HEK293 (cell line): ENCODE measurements at regions not wholly inside any gene's neighbourhood (a gene's known extent, or its start where the extent isn't known, plus 50 kb on each side); places are given as distances from the start of the nearest gene placed in this dataset.

ENCODE experiments used
- CTCF ChIA-PET: fragments of 350-600 bp; formaldehyde crosslinking; extraction: SDS; loops from one replicate; lab custom pipeline; 2021; ENCODE audit warnings: antibody characterized with exemption; lab: Yijun Ruan, JAX
- POLR2A ChIA-PET: fragments of 300-600 bp; formaldehyde crosslinking; extraction: SDS; loops from one replicate; lab custom pipeline; 2020; ENCODE audit warnings: antibody characterized with exemption, inconsistent platforms; lab: Yijun Ruan, JAX
- H3K27ac ChIP-seq: fragments of 200-500 bp; sonication (Bioruptor generic); 2 replicates; pipeline ENCODE4 v1.5.1; 2014; ENCODE audit warnings: low read depth, low read length, control low read depth, inconsistent platforms; ENCODE audit errors: extremely low read depth
- H3K36me3 ChIP-seq, 2 experiments: fragments of 200-500 bp in 1 of 2; sonication (Bioruptor generic) in 1 of 2; 1 replicate in 1 of 2; 2 replicates in 1 of 2; pipeline ENCODE4 v1.5.1; 2014 to 2017; ENCODE audit warnings: inconsistent platforms in 2 of 2, low read length in 2 of 2; ENCODE audit not compliant: control insufficient read depth in 2 of 2, insufficient read depth in 1 of 2
- H3K4me1 ChIP-seq: fragments of 200-500 bp; sonication (Bioruptor generic); 2 replicates; pipeline ENCODE4 v1.5.1; 2014; ENCODE audit warnings: mild to moderate bottlenecking, low read length, inconsistent platforms; ENCODE audit not compliant: control insufficient read depth, insufficient read depth
- H3K4me3 ChIP-seq: 2 replicates; pipeline ENCODE4 v1.5.1; 2011; ENCODE audit warnings: low read depth, mild to moderate bottlenecking, control low read depth, low read length, moderate library complexity
- H3K9me3 ChIP-seq: fragments of 200-500 bp; sonication (Bioruptor generic); 2 replicates; pipeline ENCODE4 v1.5.1; 2014; ENCODE audit warnings: low read depth, low read length, inconsistent platforms; ENCODE audit not compliant: control insufficient read depth, insufficient read depth
- GLI2 ChIP-seq: fragments of 450-650 bp; formaldehyde crosslinking; IDR thresholded peaks from 2 replicates; pipeline ENCODE4; 2017; ENCODE audit warnings: missing biosample characterization, missing genetic modification characterization, low read depth, borderline replicate concordance
- GLI4 ChIP-seq: fragments of 450-650 bp; formaldehyde crosslinking; IDR thresholded peaks from 2 replicates; pipeline ENCODE4 v1.5.1; 2016; ENCODE audit warnings: missing biosample characterization, missing genetic modification characterization
- KLF7 ChIP-seq: fragments of 450-650 bp; formaldehyde crosslinking; IDR thresholded peaks from 2 replicates; pipeline ENCODE4 v1.5.1; 2016; ENCODE audit warnings: missing biosample characterization, missing genetic modification characterization, borderline replicate concordance
- KLF9 ChIP-seq: fragments of 450-650 bp; formaldehyde crosslinking; IDR thresholded peaks from 2 replicates; pipeline ENCODE4 v1.5.1; 2016; ENCODE audit warnings: missing biosample characterization, missing genetic modification characterization, low read depth
- MZF1 ChIP-seq: fragments of 450-650 bp; formaldehyde crosslinking; IDR thresholded peaks from 2 replicates; pipeline ENCODE4 v1.5.1; 2017; ENCODE audit warnings: missing biosample characterization, missing genetic modification characterization, borderline replicate concordance
- PRDM1 ChIP-seq: fragments of 450-650 bp; formaldehyde crosslinking; IDR thresholded peaks from 2 replicates; pipeline ENCODE4; 2016; ENCODE audit warnings: missing biosample characterization, missing genetic modification characterization
- SCRT1 ChIP-seq: fragments of 450-650 bp; formaldehyde crosslinking; IDR thresholded peaks from 2 replicates; pipeline ENCODE4 v1.5.1; 2016; ENCODE audit warnings: missing biosample characterization, missing genetic modification characterization, borderline replicate concordance
- ZNF132 ChIP-seq: fragments of 450-650 bp; formaldehyde crosslinking; IDR thresholded peaks from 2 replicates; pipeline ENCODE4 v1.5.1; 2017; ENCODE audit warnings: missing biosample characterization, missing genetic modification characterization, borderline replicate concordance
- ZNF140 ChIP-seq: fragments of 450-650 bp; formaldehyde crosslinking; IDR thresholded peaks from 2 replicates; pipeline ENCODE4 v1.5.1; 2016; ENCODE audit warnings: missing biosample characterization, missing genetic modification characterization
- ZNF155 ChIP-seq: fragments of 450-650 bp; formaldehyde crosslinking; IDR thresholded peaks from 2 replicates; pipeline ENCODE4 v1.5.1; 2016; ENCODE audit warnings: missing biosample characterization, missing genetic modification characterization
- ZNF2 ChIP-seq: fragments of 450-650 bp; formaldehyde crosslinking; IDR thresholded peaks from 2 replicates; pipeline ENCODE4 v1.5.1; 2016; ENCODE audit warnings: missing biosample characterization, missing genetic modification characterization
- ZNF202 ChIP-seq: fragments of 450-650 bp; formaldehyde crosslinking; IDR thresholded peaks from 2 replicates; pipeline ENCODE4 v1.5.1; 2016; ENCODE audit warnings: missing biosample characterization, missing genetic modification characterization, borderline replicate concordance
- ZNF214 ChIP-seq: fragments of 450-650 bp; formaldehyde crosslinking; IDR thresholded peaks from 2 replicates; pipeline ENCODE4 v1.5.1; 2017; ENCODE audit warnings: missing biosample characterization, mild to moderate bottlenecking, missing genetic modification characterization, borderline replicate concordance
- ZNF23 ChIP-seq: fragments of 450-650 bp; formaldehyde crosslinking; IDR thresholded peaks from 2 replicates; pipeline ENCODE4 v1.5.1; 2016; ENCODE audit warnings: missing biosample characterization, missing genetic modification characterization, borderline replicate concordance
- ZNF274 ChIP-seq, 2 experiments: fragments of 200-500 bp in 1 of 2; fragments of 450-650 bp in 1 of 2; sonication (Bioruptor generic) in 1 of 2; formaldehyde crosslinking in 1 of 2; IDR thresholded peaks; 2 replicates each; pipeline versions ENCODE4 v1.5.1 to v1.6.1; 2014 to 2016; ENCODE audit warnings: borderline replicate concordance in 1 of 2, inconsistent platforms in 1 of 2, low read length in 1 of 2, missing biosample characterization in 1 of 2, missing genetic modification characterization in 1 of 2
- ZNF292 ChIP-seq: fragments of 450-650 bp; formaldehyde crosslinking; IDR thresholded peaks from 2 replicates; pipeline ENCODE4 v1.5.1; 2016; ENCODE audit warnings: low read depth, missing biosample characterization, missing genetic modification characterization, borderline replicate concordance
- ZNF302 ChIP-seq: fragments of 450-650 bp; formaldehyde crosslinking; IDR thresholded peaks from 2 replicates; pipeline ENCODE4 v1.5.1; 2016; ENCODE audit warnings: missing biosample characterization, missing genetic modification characterization, low read depth
- ZNF311 ChIP-seq: fragments of 450-650 bp; formaldehyde crosslinking; IDR thresholded peaks from 2 replicates; pipeline ENCODE4 v1.5.1; 2017; ENCODE audit warnings: missing biosample characterization, missing genetic modification characterization, borderline replicate concordance
- ZNF341 ChIP-seq: fragments of 450-650 bp; formaldehyde crosslinking; IDR thresholded peaks from 2 replicates; pipeline ENCODE4; 2016; ENCODE audit warnings: low read depth, missing biosample characterization, missing genetic modification characterization
- ZNF426 ChIP-seq: fragments of 450-650 bp; formaldehyde crosslinking; IDR thresholded peaks from 2 replicates; pipeline ENCODE4 v1.5.1; 2017; ENCODE audit warnings: missing biosample characterization, missing genetic modification characterization, mild to moderate bottlenecking, inconsistent platforms, moderate library complexity
- ZNF473 ChIP-seq: fragments of 450-650 bp; formaldehyde crosslinking; IDR thresholded peaks from 2 replicates; pipeline ENCODE4 v1.5.1; 2017; ENCODE audit warnings: missing biosample characterization, missing genetic modification characterization
- ZNF571 ChIP-seq: fragments of 450-650 bp; formaldehyde crosslinking; IDR thresholded peaks from 2 replicates; pipeline ENCODE4 v1.5.0; 2017; ENCODE audit warnings: missing biosample characterization, missing genetic modification characterization
- ZNF623 ChIP-seq: fragments of 450-650 bp; formaldehyde crosslinking; IDR thresholded peaks from 2 replicates; pipeline ENCODE4 v1.5.1; 2016; ENCODE audit warnings: missing biosample characterization, missing genetic modification characterization
- ZNF776 ChIP-seq: fragments of 450-650 bp; formaldehyde crosslinking; IDR thresholded peaks from 2 replicates; pipeline ENCODE4 v1.5.0; 2017; ENCODE audit warnings: missing biosample characterization, missing genetic modification characterization, borderline replicate concordance
- ZNF777 ChIP-seq: fragments of 450-650 bp; formaldehyde crosslinking; IDR thresholded peaks from 2 replicates; pipeline ENCODE4 v1.5.1; 2017; ENCODE audit warnings: missing biosample characterization, missing genetic modification characterization, borderline replicate concordance
- ZNF791 ChIP-seq: fragments of 450-650 bp; formaldehyde crosslinking; IDR thresholded peaks from 2 replicates; pipeline ENCODE4 v1.5.1; 2016; ENCODE audit warnings: missing biosample characterization, missing genetic modification characterization
- ZNF837 ChIP-seq: fragments of 450-650 bp; formaldehyde crosslinking; IDR thresholded peaks from 2 replicates; pipeline ENCODE4 v1.5.1; 2016; ENCODE audit warnings: missing biosample characterization, missing genetic modification characterization
- ZSCAN16 ChIP-seq: fragments of 450-650 bp; formaldehyde crosslinking; IDR thresholded peaks from 2 replicates; pipeline ENCODE4 v1.5.1; 2016; ENCODE audit warnings: missing biosample characterization, missing genetic modification characterization
- ZSCAN23 ChIP-seq: fragments of 450-650 bp; formaldehyde crosslinking; IDR thresholded peaks from 2 replicates; pipeline ENCODE4 v1.5.1; 2016; ENCODE audit warnings: missing biosample characterization, missing genetic modification characterization
- TF ChIP-seq, protein P1 (sequence below): fragments of 450-650 bp; formaldehyde crosslinking; IDR thresholded peaks from 2 replicates; pipeline ENCODE4 v1.5.1; 2016; ENCODE audit warnings: missing biosample characterization, missing genetic modification characterization, low read depth
- TF ChIP-seq, protein P2 (sequence below): fragments of 450-650 bp; formaldehyde crosslinking; IDR thresholded peaks from 2 replicates; pipeline ENCODE4 v1.5.1; 2016; ENCODE audit warnings: missing biosample characterization, missing genetic modification characterization
- TF ChIP-seq, protein P3 (sequence below): fragments of 450-650 bp; formaldehyde crosslinking; IDR thresholded peaks from 2 replicates; pipeline ENCODE4 v1.5.1; 2016; ENCODE audit warnings: missing biosample characterization, missing genetic modification characterization
- TF ChIP-seq, protein P4 (sequence below): fragments of 450-650 bp; formaldehyde crosslinking; IDR thresholded peaks from 2 replicates; pipeline ENCODE4 v1.5.1; 2016; ENCODE audit warnings: missing biosample characterization, missing genetic modification characterization, low read depth

DNA sequence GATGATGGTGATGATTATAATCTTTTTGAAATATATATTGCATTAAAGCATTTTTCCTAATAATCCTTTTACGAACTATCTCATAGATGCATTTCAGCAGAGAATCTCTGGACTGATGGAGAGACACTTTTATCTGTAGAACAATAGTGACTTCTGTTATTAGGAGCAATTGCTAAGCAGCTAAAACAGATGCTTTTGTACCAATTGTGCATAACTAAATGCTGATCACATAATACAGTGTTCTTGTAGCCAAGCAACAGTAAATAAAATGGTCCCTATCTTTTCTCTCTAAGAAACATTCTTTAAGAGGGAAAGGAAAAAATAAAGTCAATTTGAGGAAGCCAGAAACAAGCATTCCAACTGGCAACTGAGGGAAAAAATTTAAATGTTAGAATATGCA, 405.8 kb upstream of the GOLIM4 start:
- H3K9me3 ChIP-seq, result no peaks in the 10 kb centered on the region
- no peaks in the 10 kb centered on the region for H3K36me3 ChIP-seq
- POLR2A ChIA-PET, result no interaction called here
- TF ChIP-seq, protein P1, sequence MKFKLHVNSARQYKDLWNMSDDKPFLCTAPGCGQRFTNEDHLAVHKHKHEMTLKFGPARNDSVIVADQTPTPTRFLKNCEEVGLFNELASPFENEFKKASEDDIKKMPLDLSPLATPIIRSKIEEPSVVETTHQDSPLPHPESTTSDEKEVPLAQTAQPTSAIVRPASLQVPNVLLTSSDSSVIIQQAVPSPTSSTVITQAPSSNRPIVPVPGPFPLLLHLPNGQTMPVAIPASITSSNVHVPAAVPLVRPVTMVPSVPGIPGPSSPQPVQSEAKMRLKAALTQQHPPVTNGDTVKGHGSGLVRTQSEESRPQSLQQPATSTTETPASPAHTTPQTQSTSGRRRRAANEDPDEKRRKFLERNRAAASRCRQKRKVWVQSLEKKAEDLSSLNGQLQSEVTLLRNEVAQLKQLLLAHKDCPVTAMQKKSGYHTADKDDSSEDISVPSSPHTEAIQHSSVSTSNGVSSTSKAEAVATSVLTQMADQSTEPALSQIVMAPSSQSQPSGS (tag by site-specific recombination), result no peak
- TF ChIP-seq MZF1 (no peak), PRDM1 (tag by site-specific recombination) (no peak), SCRT1 (tag by site-specific recombination) (no peak), GLI2 (tag by site-specific recombination) (no peak), ZNF341 (tag by site-specific recombination) (no peak), ZNF791 (no peak), GLI4 (tag by site-specific recombination) (no peak), KLF7 (tag by site-specific recombination) (no peak), ZSCAN23 (no peak), ZNF214 (no peak), ZNF2 (tag by site-specific recombination) (no peak), ZNF140 (tag by site-specific recombination) (no peak), ZNF777 (tag by site-specific recombination) (no peak), ZNF623 (tag by site-specific recombination) (no peak), ZNF571 (no peak), ZNF132 (no peak), ZNF776 (tag by site-specific recombination) (no peak), ZNF473 (no peak)
- TF ChIP-seq, protein P2, sequence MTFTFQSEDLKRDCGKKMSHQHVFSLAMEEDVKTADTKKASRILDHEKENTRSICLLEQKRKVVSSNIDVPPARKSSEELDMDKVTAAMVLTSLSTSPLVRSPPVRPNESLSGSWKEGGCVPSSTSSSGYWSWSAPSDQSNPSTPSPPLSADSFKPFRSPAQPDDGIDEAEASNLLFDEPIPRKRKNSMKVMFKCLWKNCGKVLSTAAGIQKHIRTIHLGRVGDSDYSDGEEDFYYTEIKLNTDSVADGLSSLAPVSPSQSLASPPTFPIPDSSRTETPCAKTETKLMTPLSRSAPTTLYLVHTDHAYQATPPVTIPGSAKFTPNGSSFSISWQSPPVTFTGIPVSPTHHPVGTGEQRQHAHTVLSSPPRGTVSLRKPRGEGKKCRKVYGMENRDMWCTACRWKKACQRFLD, result no peak
- H3K4me3 ChIP-seq, result no peak overlapping the region
- H3K4me1 ChIP-seq, result no peaks in the 10 kb centered on the region
- no peak overlapping the region for H3K27ac ChIP-seq
- CTCF ChIA-PET, result no interaction called here

DNA sequence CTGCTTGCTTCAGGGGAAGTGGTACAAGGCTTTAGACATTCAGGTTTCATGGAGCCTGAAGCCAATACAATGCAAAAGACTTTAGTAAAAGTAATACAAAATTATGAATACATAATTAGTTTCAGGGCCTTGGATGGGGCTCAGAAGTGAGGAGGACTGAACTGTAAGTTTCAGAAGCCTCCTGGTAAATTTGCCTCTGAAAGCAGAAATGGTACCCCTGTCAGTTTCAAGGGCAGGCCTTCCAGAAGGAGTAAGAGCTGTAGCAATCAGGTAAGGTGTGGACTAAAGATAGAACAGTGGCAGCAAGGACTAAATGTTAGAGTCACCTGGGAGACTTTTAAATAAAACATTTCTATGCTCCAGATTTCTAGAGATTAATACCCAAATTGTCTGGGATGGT, 402.5 kb upstream of the GOLIM4 start:
- TF ChIP-seq ZNF302 (tag by site-specific recombination) (no peak), ZNF837 (tag by site-specific recombination) (no peak), KLF9 (tag by site-specific recombination) (no peak), ZNF311 (no peak), ZNF274 (IDR thresholded peaks at IDR 0.05; ENCODE audit: low read length) (no peak), ZNF274 (tag by site-specific recombination; IDR thresholded peaks at IDR 0.05; ENCODE audit: borderline replicate concordance) (no peak), ZNF155 (tag by site-specific recombination) (no peak), ZSCAN16 (tag by site-specific recombination) (no peak), ZNF23 (tag by site-specific recombination) (no peak), ZNF202 (no peak), ZNF426 (tag by site-specific recombination) (no peak), ZNF292 (tag by site-specific recombination) (no peak)
- TF ChIP-seq, protein P3, sequence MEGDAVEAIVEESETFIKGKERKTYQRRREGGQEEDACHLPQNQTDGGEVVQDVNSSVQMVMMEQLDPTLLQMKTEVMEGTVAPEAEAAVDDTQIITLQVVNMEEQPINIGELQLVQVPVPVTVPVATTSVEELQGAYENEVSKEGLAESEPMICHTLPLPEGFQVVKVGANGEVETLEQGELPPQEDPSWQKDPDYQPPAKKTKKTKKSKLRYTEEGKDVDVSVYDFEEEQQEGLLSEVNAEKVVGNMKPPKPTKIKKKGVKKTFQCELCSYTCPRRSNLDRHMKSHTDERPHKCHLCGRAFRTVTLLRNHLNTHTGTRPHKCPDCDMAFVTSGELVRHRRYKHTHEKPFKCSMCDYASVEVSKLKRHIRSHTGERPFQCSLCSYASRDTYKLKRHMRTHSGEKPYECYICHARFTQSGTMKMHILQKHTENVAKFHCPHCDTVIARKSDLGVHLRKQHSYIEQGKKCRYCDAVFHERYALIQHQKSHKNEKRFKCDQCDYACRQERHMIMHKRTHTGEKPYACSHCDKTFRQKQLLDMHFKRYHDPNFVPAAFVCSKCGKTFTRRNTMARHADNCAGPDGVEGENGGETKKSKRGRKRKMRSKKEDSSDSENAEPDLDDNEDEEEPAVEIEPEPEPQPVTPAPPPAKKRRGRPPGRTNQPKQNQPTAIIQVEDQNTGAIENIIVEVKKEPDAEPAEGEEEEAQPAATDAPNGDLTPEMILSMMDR (tag by site-specific recombination), result no peak
- TF ChIP-seq, protein P4, sequence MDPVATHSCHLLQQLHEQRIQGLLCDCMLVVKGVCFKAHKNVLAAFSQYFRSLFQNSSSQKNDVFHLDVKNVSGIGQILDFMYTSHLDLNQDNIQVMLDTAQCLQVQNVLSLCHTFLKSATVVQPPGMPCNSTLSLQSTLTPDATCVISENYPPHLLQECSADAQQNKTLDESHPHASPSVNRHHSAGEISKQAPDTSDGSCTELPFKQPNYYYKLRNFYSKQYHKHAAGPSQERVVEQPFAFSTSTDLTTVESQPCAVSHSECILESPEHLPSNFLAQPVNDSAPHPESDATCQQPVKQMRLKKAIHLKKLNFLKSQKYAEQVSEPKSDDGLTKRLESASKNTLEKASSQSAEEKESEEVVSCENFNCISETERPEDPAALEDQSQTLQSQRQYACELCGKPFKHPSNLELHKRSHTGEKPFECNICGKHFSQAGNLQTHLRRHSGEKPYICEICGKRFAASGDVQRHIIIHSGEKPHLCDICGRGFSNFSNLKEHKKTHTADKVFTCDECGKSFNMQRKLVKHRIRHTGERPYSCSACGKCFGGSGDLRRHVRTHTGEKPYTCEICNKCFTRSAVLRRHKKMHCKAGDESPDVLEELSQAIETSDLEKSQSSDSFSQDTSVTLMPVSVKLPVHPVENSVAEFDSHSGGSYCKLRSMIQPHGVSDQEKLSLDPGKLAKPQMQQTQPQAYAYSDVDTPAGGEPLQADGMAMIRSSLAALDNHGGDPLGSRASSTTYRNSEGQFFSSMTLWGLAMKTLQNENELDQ (tag by site-specific recombination), result no peak
- no peak overlapping the region for H3K4me3 ChIP-seq
- H3K36me3 ChIP-seq, result no peaks in the 10 kb centered on the region
- no peak overlapping the region for H3K27ac ChIP-seq
- ChIA-PET POLR2A (no interaction called here), CTCF (no interaction called here)
- H3K9me3 ChIP-seq, result no peaks in the 10 kb centered on the region
- no peaks in the 10 kb centered on the region for H3K4me1 ChIP-seq
